HEK293T (cell line): ENCODE measurements at regions not wholly inside any gene's neighbourhood (a gene's known extent, or its start where the extent isn't known, plus 50 kb on each side); places are given as distances from the start of the nearest gene placed in this dataset.

Experiments
- NFRKB ChIP-seq: fragments of 450-650 bp; IDR thresholded peaks from 2 replicates; pipeline ENCODE4 v1.6.1; 2016; ENCODE audit warnings: mild to moderate bottlenecking, moderate library complexity
- PKNOX1 ChIP-seq: fragments of 450-650 bp; IDR thresholded peaks from 2 replicates; pipeline ENCODE4 v1.6.1; 2016

- TF ChIP-seq NFRKB (no peak), PKNOX1 (no peak)
These were observed 567.2 kb downstream of the SATB2 start for GRCh38 chr2:198890490-198890889.
